Loucy (cell line): ENCODE measurements at regions not wholly inside any gene's neighbourhood (a gene's known extent, or its start where the extent isn't known, plus 50 kb on each side); places are given as distances from the start of the nearest gene placed in this dataset.

Experiments
- CTCF ChIP-seq: fragments of 200-600 bp; sonication (generic); conservative IDR thresholded peaks from 2 replicates; pipeline ENCODE4 v1.5.1; 2014; ENCODE audit warnings: mild to moderate bottlenecking, antibody characterized with exemption, low read length
- EZH2phosphoT487 ChIP-seq: fragments of 200-600 bp; IDR thresholded peaks from 2 replicates; pipeline ENCODE4 v1.6.1; 2018; ENCODE audit warnings: antibody characterized with exemption, mild to moderate bottlenecking, moderate library complexity, borderline replicate concordance

GRCh38 chr13:56528040-56528790 is 612.5 kb upstream of the PRR20A start:
- TF ChIP-seq CTCF (no peak), EZH2phosphoT487 (no peak)
